Keratinocyte (primary cell): ENCODE measurements at regions not wholly inside any gene's neighbourhood (a gene's known extent, or its start where the extent isn't known, plus 50 kb on each side); places are given as distances from the start of the nearest gene placed in this dataset.

Source experiments
- CTCF ChIP-seq, 3 experiments: IDR thresholded peaks in 1 of 3; conservative IDR thresholded peaks in 1 of 3; optimal IDR thresholded peaks in 1 of 3; 2 replicates in 2 of 3; 3 replicates in 1 of 3; pipeline versions ENCODE3 to v1.5.1; 2011; ENCODE audit warnings: low read length in 3 of 3, mild to moderate bottlenecking in 3 of 3, moderate library complexity in 2 of 3, control low read depth in 1 of 3, inconsistent platforms in 1 of 3; ENCODE audit not compliant: insufficient read depth in 2 of 3; ENCODE audit errors: extremely low read depth in 1 of 3
- EZH2 ChIP-seq: IDR thresholded peaks from one replicate; pipeline ENCODE4 v1.6.1; 2012; ENCODE audit warnings: inconsistent platforms, mild to moderate bottlenecking, low read length, moderate library complexity

- TF ChIP-seq CTCF (optimal IDR thresholded peaks at IDR 0.05 in 1 of 3, IDR thresholded peaks at IDR 0.05 in 1 of 3, conservative IDR thresholded peaks at IDR 0.05 in 1 of 3; ENCODE audit: extremely low read depth in 1 of 3, insufficient read depth in 2 of 3, low read length in 3 of 3): no peak
- TF ChIP-seq EZH2: no peak
Measured at GRCh38 chr7:91645542-91645941, 235.0 kb downstream of the MTERF1 start.
